ENCODE measurements at regions not wholly inside any gene's neighbourhood (a gene's known extent, or its start where the extent isn't known, plus 50 kb on each side); places are given as distances from the start of the nearest gene placed in this dataset.

DNA sequence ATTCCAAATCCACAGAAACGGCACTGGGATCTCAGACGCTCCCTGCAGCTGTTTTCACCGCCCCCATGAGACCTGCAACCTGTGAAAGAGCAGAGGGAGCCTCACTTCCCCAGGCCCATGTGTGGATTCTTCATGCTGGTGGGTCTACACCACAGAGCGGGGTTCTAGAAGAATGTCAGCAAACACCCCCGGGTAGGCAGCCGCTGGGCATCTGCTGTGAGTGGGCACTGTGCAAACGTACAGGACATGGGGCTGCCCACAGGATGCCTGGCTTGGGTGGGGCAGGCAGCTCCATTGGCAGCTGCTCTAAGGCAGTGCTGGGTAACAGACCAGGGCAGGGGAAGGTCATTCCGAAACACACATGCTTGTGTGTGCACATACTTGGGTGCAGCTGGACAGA lies 174.9 kb downstream of the RBFOX3 start:
- H3K9me3 ChIP-seq (ENCODE audit: control insufficient read depth in 1 of 2, insufficient read depth in 1 of 2, low read depth in 1 of 2, low read length in 2 of 2), result no peaks in the 10 kb centered on the region
- no peak overlapping the region for H3K27ac ChIP-seq (ENCODE audit: low read depth, low read length)
- H3K27me3 ChIP-seq (ENCODE audit: insufficient read depth, low read length), result peaks cover 18% of the 10 kb centered on the region; the same call in 1 of the 2 replicates
- no peak overlapping the region for H3K9ac ChIP-seq (ENCODE audit: low read length)
- DNase-seq (ENCODE audit: low read depth, low spot score) (no peak), ATAC-seq (no peak; the same call in 1 of the 2 replicates)
- RAD21 ChIA-PET (ENCODE audit: low non-redundant PET in 1 of 2, low total read pairs in 2 of 2, uncharacterized antibody in 2 of 2, unreplicated experiment in 2 of 2), result no interaction called here
- H2AFZ ChIP-seq (ENCODE audit: low read depth, low read length, poor library complexity, severe bottlenecking), result no peak overlapping the region
- H3K9me2 ChIP-seq (ENCODE audit: insufficient read depth), result no peaks in the 10 kb centered on the region
- CTCF ChIA-PET, result interaction anchor here (1.4 kb wide), 1 partner anchor 176 kb away, joined by 3 read pairs; no protein-coding TSS in a partner anchor
- intact Hi-C loops (cut with micrococcal nuclease), result no loop called here
- no peaks in the 10 kb centered on the region for H3K36me3 ChIP-seq (ENCODE audit: control insufficient read depth in 1 of 2, insufficient read depth in 2 of 2, low read length in 2 of 2)
- no peak overlapping the region for H3K4me2 ChIP-seq (ENCODE audit: low read length)
- POLR2A ChIA-PET, result no interaction called here
- TF ChIP-seq SIN3A (IDR thresholded peaks at IDR 0.05; ENCODE audit: low read depth) (no peak), ZNF274 (IDR thresholded peaks at IDR 0.05; ENCODE audit: low read depth, low read length) (no peak), CEBPB (IDR thresholded peaks at IDR 0.05; ENCODE audit: low read depth) (no peak), RAD21 (IDR thresholded peaks at IDR 0.05; ENCODE audit: low read depth) (no peak), CBX3 (IDR thresholded peaks at IDR 0.05; ENCODE audit: low read depth) (no peak), YY1 (IDR thresholded peaks at IDR 0.05; ENCODE audit: extremely low read depth, insufficient replicate concordance, low read depth, low read length) (no peak), EZH2 (IDR thresholded peaks at IDR 0.05) (no peak), TCF7L2 (IDR thresholded peaks at IDR 0.05; ENCODE audit: borderline replicate concordance, extremely low read depth, insufficient read depth, insufficient read length) (no peak), POLR2A (IDR thresholded peaks at IDR 0.05; ENCODE audit: borderline replicate concordance, extremely low read depth, insufficient read depth, insufficient read length) (no peak), SRF (IDR thresholded peaks at IDR 0.05; ENCODE audit: low read depth) (no peak), ZFX (IDR thresholded peaks at IDR 0.05) (no peak)
- TF ChIP-seq, protein P1, sequence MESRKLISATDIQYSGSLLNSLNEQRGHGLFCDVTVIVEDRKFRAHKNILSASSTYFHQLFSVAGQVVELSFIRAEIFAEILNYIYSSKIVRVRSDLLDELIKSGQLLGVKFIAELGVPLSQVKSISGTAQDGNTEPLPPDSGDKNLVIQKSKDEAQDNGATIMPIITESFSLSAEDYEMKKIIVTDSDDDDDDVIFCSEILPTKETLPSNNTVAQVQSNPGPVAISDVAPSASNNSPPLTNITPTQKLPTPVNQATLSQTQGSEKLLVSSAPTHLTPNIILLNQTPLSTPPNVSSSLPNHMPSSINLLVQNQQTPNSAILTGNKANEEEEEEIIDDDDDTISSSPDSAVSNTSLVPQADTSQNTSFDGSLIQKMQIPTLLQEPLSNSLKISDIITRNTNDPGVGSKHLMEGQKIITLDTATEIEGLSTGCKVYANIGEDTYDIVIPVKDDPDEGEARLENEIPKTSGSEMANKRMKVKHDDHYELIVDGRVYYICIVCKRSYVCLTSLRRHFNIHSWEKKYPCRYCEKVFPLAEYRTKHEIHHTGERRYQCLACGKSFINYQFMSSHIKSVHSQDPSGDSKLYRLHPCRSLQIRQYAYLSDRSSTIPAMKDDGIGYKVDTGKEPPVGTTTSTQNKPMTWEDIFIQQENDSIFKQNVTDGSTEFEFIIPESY (IDR thresholded peaks at IDR 0.05; ENCODE audit: extremely low read depth, insufficient replicate concordance, low read length), result no peak
- H3K4me1 ChIP-seq (ENCODE audit: control insufficient read depth in 1 of 2, insufficient read depth in 2 of 2, low read length in 2 of 2), result peaks cover 4 to 7% of the 10 kb centered on the region in 2 experiments; a peak in 2 of 4 replicates
- no peaks in the 10 kb centered on the region for H4K20me1 ChIP-seq (ENCODE audit: insufficient read depth)
- no peaks in the 10 kb centered on the region for H3K79me2 ChIP-seq (ENCODE audit: insufficient read depth, low read length)
- BruUV-seq (replicated peaks), result no TSS peak
- no peak overlapping the region for H3K4me3 ChIP-seq (replicated peaks in 1 of 2; ENCODE audit: low read depth in 1 of 2, low read length in 2 of 2)
